Body of pancreas (tissue), 4 donors: ENCODE measurements at regions not wholly inside any gene's neighbourhood (a gene's known extent, or its start where the extent isn't known, plus 50 kb on each side); places are given as distances from the start of the nearest gene placed in this dataset.

Experiments used
- ATAC-seq: fragments of 150-250 bp; one replicate; pipeline ENCODE4 v1.9.1; 2016
- DNase-seq, 4 donors: peaks; one replicate each; pipeline ENCODE4 v3.0.0-alpha.2; 2019
- H3K27ac ChIP-seq, 4 donors: fragments of 200-600 bp; sonication (generic); 1 replicate in 3 of 4; 2 replicates in 1 of 4; pipeline versions ENCODE4 v1.5.1 to v1.6.1; 2016 to 2019; ENCODE audit warnings: mild to moderate bottlenecking in 1 of 4, mixed read lengths in 1 of 4, moderate library complexity in 1 of 4
- H3K27me3 ChIP-seq, 2 donors: fragments of 200-600 bp; sonication (generic); one replicate each; pipeline ENCODE4 v1.6.0; 2016; ENCODE audit warnings: mild to moderate bottlenecking in 1 of 2
- H3K36me3 ChIP-seq, 2 donors: fragments of 200-600 bp; sonication (generic); replicated peaks in 1 of 2; 2 replicates each; pipeline ENCODE4 v1.5.1; 2016; ENCODE audit warnings: low read depth in 2 of 2; ENCODE audit not compliant: insufficient read depth in 1 of 2
- H3K4me1 ChIP-seq: fragments of 200-600 bp; sonication (generic); one replicate; pipeline ENCODE4 v1.6.0; 2016
- H3K4me3 ChIP-seq, 2 donors: fragments of 200-600 bp; sonication (generic); 1 replicate in 1 of 2; 2 replicates in 1 of 2; pipeline ENCODE4 v1.5.1; 2016 to 2019
- H3K9me3 ChIP-seq, 3 donors: fragments of 200-600 bp; sonication (generic); 1 replicate in 2 of 3; 2 replicates in 1 of 3; pipeline ENCODE4 v1.5.1; 2016
- CTCF ChIP-seq, 7 experiments: fragments of 450-650 bp in 4 of 7; fragments of 200-600 bp in 3 of 7; sonication (generic) in 3 of 7; IDR thresholded peaks; one replicate each; pipeline ENCODE4 v1.5.1; 2016 to 2019; ENCODE audit warnings: antibody characterized with exemption in 7 of 7
- POLR2A ChIP-seq, 3 donors: fragments of 450-650 bp; IDR thresholded peaks; one replicate each; pipeline ENCODE4 v1.6.1; 2016; ENCODE audit warnings: antibody characterized with exemption in 3 of 3, mild to moderate bottlenecking in 2 of 3
- WGBS, 2 donors: methylation state at CpG; one replicate each; pipeline ENCODE4 v1.1.5; 2017; 5-methylcytosine and 5-hydroxymethylcytosine counted together
- intact Hi-C: fragments of 100-400 bp; cut with DNase I; formaldehyde crosslinking; loops from one replicate; pipeline ENCODE4 v1.15.1; 2023

GRCh38 chr1:232303222-232303620, 326.7 kb downstream of the SIPA1L2 start:
- Histone ChIP-seq H3K9me3 (no peaks in the 10 kb centered on the region), H3K4me3 (no peak overlapping the region), H3K36me3 (no peaks in the 10 kb centered on the region), H3K4me1 (no peaks in the 10 kb centered on the region), H3K27me3 (no peaks in the 10 kb centered on the region), H3K27ac (no peak overlapping the region)
- ATAC-seq (no peak), DNase-seq (no peak)
- WGBS, 2 donors, result 75 to 93% methylated on average over 5 of the region's 5 CpGs
- TF ChIP-seq CTCF (IDR thresholded peaks at IDR 0.05) (no peak), POLR2A (IDR thresholded peaks at IDR 0.05) (no peak)
- intact Hi-C loops, result no loop called here

- TF ChIP-seq CTCF (IDR thresholded peaks at IDR 0.05) (no peak), POLR2A (IDR thresholded peaks at IDR 0.05) (no peak)
Measured at GRCh38 chr1:232302376-232303221, 327.3 kb downstream of the SIPA1L2 start.

GRCh38 chr1:232301246-232301645, 328.7 kb downstream of the SIPA1L2 start:
- DNase-seq (no peak), ATAC-seq (no peak)
- WGBS, 2 donors, result 62 to 71% methylated on average over 8 of the region's 8 CpGs
- Histone ChIP-seq H3K9me3 (no peaks in the 10 kb centered on the region), H3K27me3 (no peaks in the 10 kb centered on the region), H3K4me3 (no peak overlapping the region), H3K27ac (no peak overlapping the region), H3K4me1 (no peaks in the 10 kb centered on the region), H3K36me3 (no peaks in the 10 kb centered on the region)
- intact Hi-C loops, result no loop called here
- no peak for TF ChIP-seq POLR2A (IDR thresholded peaks at IDR 0.05)
- TF ChIP-seq CTCF (IDR thresholded peaks at IDR 0.05), result no peak

More at GRCh38 chr1:232302376-232303221, 327.3 kb downstream of the SIPA1L2 start:
- Histone ChIP-seq H3K27ac (no peak overlapping the region), H3K4me1 (no peaks in the 10 kb centered on the region), H3K4me3 (no peak overlapping the region), H3K9me3 (no peaks in the 10 kb centered on the region), H3K36me3 (no peaks in the 10 kb centered on the region), H3K27me3 (no peaks in the 10 kb centered on the region)
- DNase-seq (no peak), ATAC-seq (no peak)
- intact Hi-C loops, result no loop called here
- WGBS, 2 donors, result 40 to 44% methylated on average over 4 of the region's 4 CpGs

- WGBS, 2 donors, result 82% methylated on average over 2 of the region's 2 CpGs
- TF ChIP-seq POLR2A (IDR thresholded peaks at IDR 0.05) (no peak), CTCF (IDR thresholded peaks at IDR 0.05) (no peak)
- intact Hi-C loops, result no loop called here
Measured at GRCh38 chr1:232300466-232300865, 329.5 kb downstream of the SIPA1L2 start.

GRCh38 chr1:232296461-232296860, 333.5 kb downstream of the SIPA1L2 start:
- Histone ChIP-seq H3K4me3 (no peak overlapping the region), H3K27me3 (no peaks in the 10 kb centered on the region), H3K9me3 (no peaks in the 10 kb centered on the region), H3K36me3 (no peaks in the 10 kb centered on the region), H3K4me1 (no peaks in the 10 kb centered on the region), H3K27ac (no peak overlapping the region)
- 69 to 90% methylated on average over 4 of the region's 4 CpGs for WGBS, 2 donors
- intact Hi-C loops, result no loop called here
- ATAC-seq (no peak), DNase-seq (no peak)
- TF ChIP-seq CTCF (IDR thresholded peaks at IDR 0.05) (no peak), POLR2A (IDR thresholded peaks at IDR 0.05) (no peak)

More at GRCh38 chr1:232300466-232300865, 329.5 kb downstream of the SIPA1L2 start:
- Histone ChIP-seq H3K27ac (no peak overlapping the region), H3K9me3 (no peaks in the 10 kb centered on the region), H3K4me1 (no peaks in the 10 kb centered on the region), H3K36me3 (no peaks in the 10 kb centered on the region), H3K27me3 (no peaks in the 10 kb centered on the region), H3K4me3 (no peak overlapping the region)
- DNase-seq (no peak), ATAC-seq (no peak)
